PFSK-1 (cell line): ENCODE measurements at regions not wholly inside any gene's neighbourhood (a gene's known extent, or its start where the extent isn't known, plus 50 kb on each side); places are given as distances from the start of the nearest gene placed in this dataset.

Source experiments
- FOXP2 ChIP-seq: optimal IDR thresholded peaks from 2 replicates; pipeline ENCODE3; 2011; ENCODE audit warnings: borderline replicate concordance, control low read depth, inconsistent platforms; ENCODE audit not compliant: insufficient read depth; ENCODE audit errors: extremely low read length, extremely low read depth
- POLR2AphosphoS5 ChIP-seq: IDR thresholded peaks from 2 replicates; pipeline ENCODE4 v1.6.1; 2012; ENCODE audit warnings: low read depth, mild to moderate bottlenecking, control low read depth, low read length, moderate library complexity
- SIN3A ChIP-seq: IDR thresholded peaks from 2 replicates; pipeline ENCODE4 v1.6.1; 2012; ENCODE audit warnings: mild to moderate bottlenecking, low read length, moderate library complexity, borderline replicate concordance; ENCODE audit not compliant: insufficient read depth
- TAF1 ChIP-seq: IDR thresholded peaks from 2 replicates; pipeline ENCODE4 v1.6.1; 2012; ENCODE audit warnings: low read length, control low read depth, borderline replicate concordance; ENCODE audit not compliant: insufficient read depth
- TF ChIP-seq, protein P1 (sequence below), 2 experiments: IDR thresholded peaks; 2 replicates each; pipeline versions ENCODE4 v1.6.1 to v1.8.0; 2011 to 2012; ENCODE audit warnings: low read depth in 2 of 2, low read length in 2 of 2, control low read depth in 1 of 2, inconsistent platforms in 1 of 2, mild to moderate bottlenecking in 1 of 2, moderate library complexity in 1 of 2; ENCODE audit not compliant: insufficient read depth in 1 of 2

- TF ChIP-seq, protein P1, sequence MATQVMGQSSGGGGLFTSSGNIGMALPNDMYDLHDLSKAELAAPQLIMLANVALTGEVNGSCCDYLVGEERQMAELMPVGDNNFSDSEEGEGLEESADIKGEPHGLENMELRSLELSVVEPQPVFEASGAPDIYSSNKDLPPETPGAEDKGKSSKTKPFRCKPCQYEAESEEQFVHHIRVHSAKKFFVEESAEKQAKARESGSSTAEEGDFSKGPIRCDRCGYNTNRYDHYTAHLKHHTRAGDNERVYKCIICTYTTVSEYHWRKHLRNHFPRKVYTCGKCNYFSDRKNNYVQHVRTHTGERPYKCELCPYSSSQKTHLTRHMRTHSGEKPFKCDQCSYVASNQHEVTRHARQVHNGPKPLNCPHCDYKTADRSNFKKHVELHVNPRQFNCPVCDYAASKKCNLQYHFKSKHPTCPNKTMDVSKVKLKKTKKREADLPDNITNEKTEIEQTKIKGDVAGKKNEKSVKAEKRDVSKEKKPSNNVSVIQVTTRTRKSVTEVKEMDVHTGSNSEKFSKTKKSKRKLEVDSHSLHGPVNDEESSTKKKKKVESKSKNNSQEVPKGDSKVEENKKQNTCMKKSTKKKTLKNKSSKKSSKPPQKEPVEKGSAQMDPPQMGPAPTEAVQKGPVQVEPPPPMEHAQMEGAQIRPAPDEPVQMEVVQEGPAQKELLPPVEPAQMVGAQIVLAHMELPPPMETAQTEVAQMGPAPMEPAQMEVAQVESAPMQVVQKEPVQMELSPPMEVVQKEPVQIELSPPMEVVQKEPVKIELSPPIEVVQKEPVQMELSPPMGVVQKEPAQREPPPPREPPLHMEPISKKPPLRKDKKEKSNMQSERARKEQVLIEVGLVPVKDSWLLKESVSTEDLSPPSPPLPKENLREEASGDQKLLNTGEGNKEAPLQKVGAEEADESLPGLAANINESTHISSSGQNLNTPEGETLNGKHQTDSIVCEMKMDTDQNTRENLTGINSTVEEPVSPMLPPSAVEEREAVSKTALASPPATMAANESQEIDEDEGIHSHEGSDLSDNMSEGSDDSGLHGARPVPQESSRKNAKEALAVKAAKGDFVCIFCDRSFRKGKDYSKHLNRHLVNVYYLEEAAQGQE (IDR thresholded peaks at IDR 0.05; ENCODE audit: insufficient read depth in 1 of 2, low read depth in 2 of 2, low read length in 2 of 2) = no peak
- TF ChIP-seq FOXP2 = no peak
- no peak for TF ChIP-seq POLR2AphosphoS5
- no peak for TF ChIP-seq SIN3A
These were observed 329.3 kb downstream of the TBL1XR1 start for GRCh38 chr3:176867681-176868663.

- TF ChIP-seq, protein P1 (IDR thresholded peaks at IDR 0.05; ENCODE audit: insufficient read depth in 1 of 2, low read depth in 2 of 2, low read length in 2 of 2) = no peak
- TF ChIP-seq SIN3A (no peak), TAF1 (no peak), FOXP2 (no peak), POLR2AphosphoS5 (no peak)
These were observed 336.1 kb downstream of the TBL1XR1 start for GRCh38 chr3:176861137-176861536.

DNA sequence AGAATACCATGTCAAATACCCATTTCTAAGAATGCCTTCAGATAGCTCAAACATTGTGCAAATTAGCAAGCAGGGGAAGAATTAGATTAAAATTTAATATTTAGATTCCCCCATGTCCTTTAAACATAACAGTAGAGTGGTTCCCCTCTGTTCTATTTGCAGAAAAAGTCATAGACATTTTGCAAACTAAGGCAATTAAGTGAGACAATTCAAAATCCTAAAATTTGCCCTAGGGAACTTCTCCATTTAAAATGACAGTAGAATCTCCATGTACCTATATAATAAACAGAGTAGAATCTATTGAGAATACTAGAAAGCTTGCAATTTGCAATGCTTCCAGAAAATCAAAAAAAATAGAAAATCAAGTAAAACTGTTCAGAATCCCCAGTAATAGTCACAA, 340.6 kb downstream of the TBL1XR1 start:
- TF ChIP-seq POLR2AphosphoS5 = no peak
- no peak for TF ChIP-seq FOXP2
- no peak for TF ChIP-seq SIN3A
- TF ChIP-seq TAF1 = no peak
- TF ChIP-seq, protein P1 (IDR thresholded peaks at IDR 0.05; ENCODE audit: insufficient read depth in 1 of 2, low read depth in 2 of 2, low read length in 2 of 2) = no peak

GRCh38 chr3:176855901-176856486, 341.3 kb downstream of the TBL1XR1 start:
- TF ChIP-seq SIN3A = no peak
- TF ChIP-seq TAF1 = no peak
- no peak for TF ChIP-seq FOXP2
- TF ChIP-seq, protein P1 (IDR thresholded peaks at IDR 0.05; ENCODE audit: insufficient read depth in 1 of 2, low read depth in 2 of 2, low read length in 2 of 2) = no peak
- TF ChIP-seq POLR2AphosphoS5 = no peak

DNA sequence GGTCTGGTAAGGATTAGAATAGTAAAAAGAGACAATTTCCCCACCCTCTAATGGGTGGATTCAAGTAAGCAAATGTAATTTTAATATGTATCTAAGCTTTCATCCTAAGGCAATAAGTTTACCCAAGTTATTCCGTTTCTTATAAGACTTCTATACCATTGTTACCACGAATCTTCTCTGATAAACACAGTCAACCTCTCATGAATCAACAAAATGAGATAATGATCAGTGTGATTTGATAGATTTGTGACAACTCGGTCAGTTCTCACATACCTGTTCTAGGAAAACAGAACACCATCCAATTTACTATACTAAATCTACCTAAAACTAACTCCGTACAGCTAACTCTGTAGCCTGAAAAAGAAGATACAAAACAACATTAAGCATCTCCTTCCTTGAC, 342.1 kb downstream of the TBL1XR1 start:
- TF ChIP-seq, protein P1 (IDR thresholded peaks at IDR 0.05; ENCODE audit: insufficient read depth in 1 of 2, low read depth in 2 of 2, low read length in 2 of 2) = no peak
- TF ChIP-seq FOXP2 (no peak), TAF1 (no peak), SIN3A (no peak), POLR2AphosphoS5 (no peak)
